Neural crest cell (in vitro differentiated cells): ENCODE measurements at regions not wholly inside any gene's neighbourhood (a gene's known extent, or its start where the extent isn't known, plus 50 kb on each side); places are given as distances from the start of the nearest gene placed in this dataset.

ENCODE experiments used
- DNase-seq: peaks from one replicate; pipeline ENCODE4 v3.0.0; 2021; ENCODE audit warnings: low read depth, mixed read lengths, low spot score
- H3K27ac Mint-ChIP-seq: one replicate; pipeline ENCODE4 v1.8.0; 2021; ENCODE audit warnings: mild to moderate bottlenecking, mixed read lengths; ENCODE audit not compliant: unreplicated experiment
- H3K27me3 Mint-ChIP-seq: 2 replicates; pipeline ENCODE4 v1.8.0; 2021; ENCODE audit warnings: low read depth, mild to moderate bottlenecking, mixed read lengths
- H3K36me3 Mint-ChIP-seq: 2 replicates; pipeline ENCODE4 v1.8.0; 2021; ENCODE audit warnings: low read depth, mild to moderate bottlenecking, mixed read lengths
- H3K4me1 Mint-ChIP-seq: 2 replicates; pipeline ENCODE4 v1.8.0; 2021; ENCODE audit warnings: mixed read lengths
- H3K4me3 Mint-ChIP-seq: one replicate; pipeline ENCODE4 v1.8.0; 2021; ENCODE audit warnings: mild to moderate bottlenecking, mixed read lengths
- H3K9me3 Mint-ChIP-seq: 2 replicates; pipeline ENCODE4 v1.8.0; 2021; ENCODE audit warnings: mixed read lengths
- CTCF ChIP-seq: fragments of 200-600 bp; sonication (generic); conservative IDR thresholded peaks from 2 replicates; pipeline ENCODE4 v1.5.0; 2021; ENCODE audit warnings: antibody characterized with exemption, mild to moderate bottlenecking

GRCh38 chr10:3887885-3888476 is 103.0 kb upstream of the KLF6 start:
- Mint-ChIP-seq H3K4me3 (no peak overlapping the region), H3K27ac (peak overlapping the region; percentile 57), H3K9me3 (no peaks in the 10 kb centered on the region), H3K27me3 (peaks cover 1% of the 10 kb centered on the region), H3K36me3 (no peaks in the 10 kb centered on the region), H3K4me1 (peaks cover 20% of the 10 kb centered on the region)
- no peak for DNase-seq
- no peak for TF ChIP-seq CTCF

DNA sequence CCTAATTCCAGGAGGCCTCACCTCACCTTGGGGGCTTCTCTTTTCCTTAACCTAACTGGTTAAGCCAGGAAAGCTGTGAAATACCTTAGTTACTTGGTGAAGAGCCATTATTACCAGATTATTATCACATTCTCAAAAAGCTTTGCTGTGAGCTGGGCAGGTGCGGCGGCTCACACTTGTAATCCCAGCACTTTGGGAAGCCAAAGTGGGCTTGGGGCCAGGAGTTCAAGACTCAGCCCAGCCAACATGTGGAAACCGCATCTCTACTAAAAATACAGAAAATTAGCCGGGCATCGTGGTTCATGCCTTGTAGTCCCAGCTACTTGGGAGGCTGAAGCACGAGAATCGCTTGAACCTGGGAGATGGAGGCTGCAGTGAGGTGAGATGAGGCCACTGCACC is 102.4 kb upstream of the KLF6 start:
- DNase-seq = no peak
- H3K4me3 Mint-ChIP-seq = no peak overlapping the region
- H3K4me1 Mint-ChIP-seq = peaks cover 20% of the 10 kb centered on the region
- no peak overlapping the region for H3K27ac Mint-ChIP-seq
- no peaks in the 10 kb centered on the region for H3K36me3 Mint-ChIP-seq
- H3K9me3 Mint-ChIP-seq = no peaks in the 10 kb centered on the region
- H3K27me3 Mint-ChIP-seq = no peaks in the 10 kb centered on the region
- TF ChIP-seq CTCF = no peak

DNA sequence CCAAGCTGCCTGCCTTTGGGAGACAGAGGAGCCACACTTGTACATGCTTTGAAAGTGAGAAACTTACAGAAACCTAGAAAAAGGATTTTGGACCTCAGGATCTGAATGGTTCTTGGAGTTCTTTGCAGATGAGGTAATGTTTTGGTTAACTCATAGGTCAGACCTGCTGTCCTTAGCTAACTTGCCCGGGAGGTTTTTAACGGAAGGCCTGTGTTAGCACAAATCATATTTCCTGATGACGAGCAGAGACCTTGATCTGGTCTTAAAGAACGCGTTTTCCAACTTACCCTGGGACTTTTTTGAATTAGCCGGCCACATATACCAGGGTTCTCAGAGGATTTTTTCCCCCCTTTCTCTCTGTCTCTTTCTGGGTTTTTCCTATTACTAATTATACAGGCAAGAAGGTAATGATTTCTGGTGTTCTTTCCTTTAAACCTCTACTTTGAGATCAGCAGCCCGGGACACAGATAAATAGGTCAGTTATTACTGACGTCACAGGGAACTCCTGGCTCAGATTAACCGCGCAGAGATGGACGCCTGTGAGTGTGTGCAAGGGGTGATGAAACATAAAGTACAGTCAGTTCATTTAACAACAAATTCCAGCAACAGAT is 101.7 kb upstream of the KLF6 start:
- no peak overlapping the region for H3K4me3 Mint-ChIP-seq
- peaks cover 20% of the 10 kb centered on the region for H3K4me1 Mint-ChIP-seq
- H3K36me3 Mint-ChIP-seq = peaks cover under 1% of the 10 kb centered on the region
- no peak for TF ChIP-seq CTCF
- no peak for DNase-seq
- H3K27ac Mint-ChIP-seq = peak overlapping the region; percentile 16
- no peaks in the 10 kb centered on the region for H3K9me3 Mint-ChIP-seq
- H3K27me3 Mint-ChIP-seq = no peaks in the 10 kb centered on the region

GRCh38 chr10:3886191-3886590 is 101.2 kb upstream of the KLF6 start:
- Mint-ChIP-seq H3K27ac (no peak overlapping the region), H3K4me1 (peaks cover 20% of the 10 kb centered on the region), H3K9me3 (no peaks in the 10 kb centered on the region), H3K27me3 (no peaks in the 10 kb centered on the region), H3K36me3 (peaks cover 2% of the 10 kb centered on the region), H3K4me3 (no peak overlapping the region)
- peak; percentile 18 for DNase-seq
- TF ChIP-seq CTCF = no peak

- Mint-ChIP-seq H3K4me1 (peaks cover 10% of the 10 kb centered on the region), H3K9me3 (no peaks in the 10 kb centered on the region), H3K27ac (no peak overlapping the region), H3K27me3 (no peaks in the 10 kb centered on the region), H3K36me3 (peaks cover 2% of the 10 kb centered on the region), H3K4me3 (no peak overlapping the region)
- TF ChIP-seq CTCF = no peak
- DNase-seq = no peak
These were observed 97.8 kb upstream of the KLF6 start for GRCh38 chr10:3882855-3883254.
